ENCODE measurements at regions not wholly inside any gene's neighbourhood (a gene's known extent, or its start where the extent isn't known, plus 50 kb on each side); places are given as distances from the start of the nearest gene placed in this dataset.

- Histone ChIP-seq H3K4me2 (no peak overlapping the region), H3K27ac (no peak overlapping the region), H3K4me3 (no peak overlapping the region), H3K9me3 (no peaks in the 10 kb centered on the region), H3K4me1 (no peaks in the 10 kb centered on the region)
- 33% methylated on average over 2 of the region's 2 CpGs for WGBS (ENCODE audit: missing lambda C conversion rate)
- TF ChIP-seq CTCF (IDR thresholded peaks at IDR 0.05) (no peak), POLR2A (IDR thresholded peaks at IDR 0.05; ENCODE audit: low read length) (no peak), NFE2L2 (conservative IDR thresholded peaks at IDR 0.05; ENCODE audit: low read length) (no peak), MAX (IDR thresholded peaks at IDR 0.05) (no peak), E2F6 (IDR thresholded peaks at IDR 0.05; ENCODE audit: borderline replicate concordance, low read depth) (no peak), ZFP36 (IDR thresholded peaks at IDR 0.05; ENCODE audit: borderline replicate concordance, partially characterized antibody) (no peak), JUNB (IDR thresholded peaks at IDR 0.05) (no peak), CHD2 (IDR thresholded peaks at IDR 0.05; ENCODE audit: low read length, partially characterized antibody) (no peak), CBX8 (IDR thresholded peaks at IDR 0.05) (no peak), HMGXB4 (CRISPR knock-in tag; IDR thresholded peaks at IDR 0.05; ENCODE audit: borderline replicate concordance) (no peak), CHD4 (IDR thresholded peaks at IDR 0.05; ENCODE audit: borderline replicate concordance) (no peak), BHLHE40 (IDR thresholded peaks at IDR 0.05; ENCODE audit: low read depth, low read length) (no peak), EHF (CRISPR knock-in tag; IDR thresholded peaks at IDR 0.05) (no peak), ZC3H11A (IDR thresholded peaks at IDR 0.05) (no peak), POLR2AphosphoS2 (conservative IDR thresholded peaks at IDR 0.05; ENCODE audit: low read length) (no peak)
- FAIRE-seq (no peak), ATAC-seq (no peak), DNase-seq (ENCODE audit: low read depth in 1 of 2, low spot score in 1 of 2) (no peak)
- ChIA-PET CTCF (no interaction called here), POLR2A (no interaction called here)
Observed at GRCh38 chr5:82812575-82812974, 264.6 kb downstream of the TMEM167A start.

GRCh38 chr5:82811490-82811889 is 265.7 kb downstream of the TMEM167A start:
- 39% methylated on average over 6 of the region's 6 CpGs for WGBS (ENCODE audit: missing lambda C conversion rate)
- ChIA-PET CTCF (interaction anchor here (0.6 kb wide), 1 partner anchor 38 kb away, joined by 3 read pairs; no protein-coding TSS in a partner anchor), POLR2A (no interaction called here)
- Histone ChIP-seq H3K4me1 (no peaks in the 10 kb centered on the region), H3K27ac (no peak overlapping the region), H3K9me3 (no peaks in the 10 kb centered on the region), H3K4me3 (no peak overlapping the region), H3K4me2 (no peak overlapping the region)
- FAIRE-seq (no peak), ATAC-seq (no peak), DNase-seq (ENCODE audit: low read depth in 1 of 2, low spot score in 1 of 2) (no peak)
- TF ChIP-seq CTCF (IDR thresholded peaks at IDR 0.05) (no peak), TFCP2L1 (CRISPR knock-in tag; IDR thresholded peaks at IDR 0.05) (no peak), MAX (IDR thresholded peaks at IDR 0.05) (no peak), EHMT2 (IDR thresholded peaks at IDR 0.05; ENCODE audit: low read depth) (no peak), POLR2AphosphoS2 (conservative IDR thresholded peaks at IDR 0.05; ENCODE audit: low read length) (no peak), FOSB (CRISPR knock-in tag; IDR thresholded peaks at IDR 0.05) (no peak), FOSL2 (IDR thresholded peaks at IDR 0.05) (no peak), FOSL2 (CRISPR knock-in tag; IDR thresholded peaks at IDR 0.05) (no peak), ZNF302 (CRISPR knock-in tag; IDR thresholded peaks at IDR 0.05) (no peak), BCL3 (IDR thresholded peaks at IDR 0.05) (no peak), EHF (CRISPR knock-in tag; IDR thresholded peaks at IDR 0.05) (no peak), CHD4 (IDR thresholded peaks at IDR 0.05; ENCODE audit: borderline replicate concordance) (no peak), RNF2 (IDR thresholded peaks at IDR 0.05; ENCODE audit: borderline replicate concordance, low read depth) (no peak), USF2 (IDR thresholded peaks at IDR 0.05) (no peak), MYC (IDR thresholded peaks at IDR 0.05; ENCODE audit: borderline replicate concordance, low read length) (no peak), ZFP36 (IDR thresholded peaks at IDR 0.05; ENCODE audit: borderline replicate concordance, partially characterized antibody) (no peak), EP300 (IDR thresholded peaks at IDR 0.05) (no peak)
